NCI-H510A treated with DMSO at 0.1 percent for 48 hours (cell line): ENCODE measurements at regions not wholly inside any gene's neighbourhood (a gene's known extent, or its start where the extent isn't known, plus 50 kb on each side); places are given as distances from the start of the nearest gene placed in this dataset.
"Not testable (repeated sequence)": the region's sequence is repeated elsewhere in the genome, so short reads cannot be mapped to it uniquely, and the experiment has no call there.

Experiments
- DNase-seq: peaks from one replicate; lab custom pipeline; 2025; lab: John Stamatoyannopoulos, UW

DNA sequence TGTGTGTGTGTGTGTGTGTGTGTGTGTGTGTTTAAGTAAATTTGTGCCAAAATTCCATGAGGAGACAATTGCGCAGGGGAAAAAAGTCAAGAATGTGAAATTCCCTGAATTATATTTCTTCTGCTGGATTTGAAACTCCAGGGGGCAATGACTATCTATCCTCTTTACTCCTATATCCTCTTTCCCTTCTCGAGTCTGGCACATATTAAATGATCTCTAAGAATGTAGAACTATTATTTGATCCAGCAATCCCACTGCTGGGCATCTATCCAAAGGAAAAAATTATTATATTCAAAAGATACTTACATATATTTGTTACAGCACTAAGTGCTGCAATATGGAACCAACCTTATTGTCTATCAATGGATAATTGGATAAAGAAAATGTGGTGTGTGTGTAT, 350.1 kb upstream of the ADAMTS9 start:
- no peak for DNase-seq

- no peak for DNase-seq
Observed at GRCh38 chr3:65035246-65035645, 347.4 kb upstream of the ADAMTS9 start.

DNA sequence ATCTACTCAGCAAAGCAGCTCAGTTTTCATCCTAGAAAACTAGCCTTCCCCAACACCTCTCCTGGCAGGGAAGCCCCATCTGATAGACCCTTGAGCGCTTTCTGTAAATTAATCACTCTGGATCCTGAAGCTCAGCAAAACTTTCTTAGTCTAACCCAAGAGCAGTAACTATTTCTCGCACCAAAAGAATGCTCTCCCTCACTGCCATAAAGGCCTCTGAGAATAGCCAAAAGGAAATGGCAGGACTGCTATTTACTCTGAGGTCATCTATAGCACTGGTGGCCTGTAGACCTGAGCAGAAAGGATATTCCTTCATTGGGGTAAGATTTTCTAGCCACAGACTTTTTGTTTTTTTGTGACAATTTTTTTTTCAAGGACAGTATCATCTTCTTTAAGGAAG, 345.8 kb upstream of the ADAMTS9 start:
- DNase-seq: no peak

GRCh38 chr3:65030847-65031463, 343.2 kb upstream of the ADAMTS9 start:
- DNase-seq: no peak

DNA sequence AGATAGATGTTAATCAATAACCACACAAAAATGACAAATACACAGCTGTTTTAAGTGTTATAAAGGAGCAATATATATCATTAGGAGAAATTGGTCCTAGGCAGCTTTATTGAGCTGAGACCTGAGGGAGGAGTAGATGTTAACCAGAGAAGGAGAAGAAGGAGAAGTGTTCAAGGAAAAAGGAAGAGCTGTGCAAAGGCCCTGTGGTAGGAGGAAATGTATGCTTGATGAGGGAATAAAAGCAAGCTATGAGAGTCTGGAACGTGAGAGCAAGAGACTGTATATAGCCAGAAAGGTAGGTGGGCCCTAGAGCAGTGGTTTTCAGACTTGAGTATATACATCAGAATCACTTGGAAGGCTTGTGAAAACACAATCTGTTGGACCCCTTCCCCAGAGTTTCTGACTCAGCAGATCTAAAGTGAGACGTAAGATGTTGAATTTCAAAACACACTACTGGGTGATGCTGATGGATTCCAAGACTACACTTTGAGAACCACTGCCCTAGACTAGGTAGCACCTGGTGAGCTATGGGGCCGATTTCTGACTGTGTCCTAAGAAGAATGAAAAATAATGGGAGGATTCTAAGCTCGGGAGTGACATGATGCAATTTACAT, 342.3 kb upstream of the ADAMTS9 start:
- DNase-seq: no peak

DNA sequence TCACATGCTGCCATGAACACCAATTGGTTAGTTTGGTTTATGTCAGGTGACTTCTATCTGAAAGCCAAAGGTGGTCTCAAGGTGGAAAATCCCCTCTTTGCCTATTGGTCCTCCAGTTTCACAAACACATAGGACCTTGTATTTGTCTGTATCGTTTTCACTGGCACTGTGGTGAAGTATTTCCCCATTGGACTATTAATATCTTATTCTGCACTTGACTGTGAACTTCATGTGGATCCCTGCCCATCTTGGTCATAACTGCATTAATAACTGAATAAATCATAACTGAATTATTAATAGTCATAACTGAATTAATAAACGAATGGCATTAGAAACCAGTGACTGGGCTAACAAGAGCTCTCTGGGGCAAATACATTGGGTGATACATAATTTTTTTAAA, 341.3 kb upstream of the ADAMTS9 start:
- DNase-seq: no peak

DNA sequence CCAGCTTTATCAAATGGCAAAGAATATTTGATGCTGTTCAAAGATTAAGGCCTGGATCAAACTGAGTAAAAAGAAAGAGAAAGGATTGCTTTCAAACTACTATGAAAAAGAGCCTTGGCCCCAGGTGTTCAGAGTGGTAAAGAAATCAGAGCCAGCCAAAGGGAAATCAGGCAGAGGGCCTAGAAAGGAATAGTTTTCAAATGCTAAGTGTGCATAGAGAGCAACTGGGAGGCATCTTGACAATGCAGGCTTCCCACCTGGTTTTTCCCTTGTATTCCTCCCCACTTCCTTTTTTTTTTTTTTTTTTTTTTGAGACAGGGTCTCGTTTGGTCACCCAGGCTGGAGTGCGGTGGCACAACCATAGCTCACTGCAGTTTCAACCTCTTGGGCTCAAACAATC, 340.2 kb upstream of the ADAMTS9 start:
- DNase-seq: no peak

- no peak for DNase-seq
Observed at GRCh38 chr3:65027335-65027734, 339.5 kb upstream of the ADAMTS9 start.

GRCh38 chr3:65026151-65026550, 338.4 kb upstream of the ADAMTS9 start:
- DNase-seq: no peak

DNA sequence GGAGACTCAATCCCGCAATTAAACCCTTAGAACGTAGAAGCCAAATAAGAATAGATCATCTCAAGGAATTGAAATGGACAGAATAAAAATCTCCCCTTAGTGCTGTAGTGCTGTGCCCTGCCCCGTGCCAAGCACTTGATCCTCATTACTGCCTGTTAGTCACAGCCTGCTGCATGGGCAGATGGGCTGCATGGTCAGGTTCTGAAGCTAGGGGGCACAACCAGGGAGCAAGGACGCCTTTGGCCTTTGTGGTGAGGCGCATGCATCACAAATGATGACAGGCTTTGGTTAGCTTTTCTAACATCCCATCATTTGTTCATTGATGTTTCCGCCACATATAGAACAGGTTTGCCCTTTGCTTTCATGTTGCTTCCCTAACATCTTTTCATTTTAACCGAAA, 336.3 kb upstream of the ADAMTS9 start:
- DNase-seq: no peak

- no peak for DNase-seq
Observed at GRCh38 chr3:65020281-65021160, 332.7 kb upstream of the ADAMTS9 start.

GRCh38 chr3:65019443-65020055, 331.7 kb upstream of the ADAMTS9 start:
- DNase-seq: no peak

GRCh38 chr3:65018801-65019200, 331.0 kb upstream of the ADAMTS9 start:
- no peak for DNase-seq

DNA sequence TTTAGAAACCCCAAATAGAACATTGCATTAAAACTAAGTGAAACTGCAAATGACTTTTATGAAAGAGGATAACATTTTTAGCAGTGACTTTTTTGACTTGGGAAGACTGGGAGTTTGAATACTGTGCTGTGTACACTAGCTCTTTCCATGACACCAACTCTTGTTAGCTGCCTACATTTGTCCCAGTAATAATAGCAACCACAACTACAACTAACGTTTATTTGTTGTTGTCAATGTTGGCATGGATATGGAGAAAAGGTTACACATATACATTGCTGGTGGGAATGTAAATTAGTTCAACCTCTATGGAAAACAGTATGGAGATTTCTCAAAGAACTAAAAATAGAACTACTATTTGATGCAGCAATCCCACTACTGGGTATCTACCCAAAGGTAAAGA, 329.6 kb upstream of the ADAMTS9 start:
- DNase-seq: no peak

DNA sequence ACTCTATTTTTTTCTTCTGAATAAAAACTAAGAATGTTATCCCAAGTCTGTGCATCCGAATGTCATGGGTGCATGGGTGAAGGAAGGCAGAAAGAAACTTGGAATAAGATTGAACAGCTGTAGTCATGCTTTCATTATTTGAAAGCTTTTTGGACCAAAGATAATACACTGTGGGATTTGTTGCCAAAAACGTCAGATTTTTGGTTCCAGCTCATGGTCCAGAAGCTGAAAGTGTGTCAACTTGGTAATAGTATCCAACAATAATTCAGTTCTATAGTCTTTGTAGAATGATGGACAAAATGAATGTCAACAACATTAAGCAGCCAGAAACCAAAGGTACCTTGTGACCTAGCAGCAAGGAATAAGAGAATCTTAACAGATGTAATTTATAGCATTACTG, 327.9 kb upstream of the ADAMTS9 start:
- no peak for DNase-seq

DNA sequence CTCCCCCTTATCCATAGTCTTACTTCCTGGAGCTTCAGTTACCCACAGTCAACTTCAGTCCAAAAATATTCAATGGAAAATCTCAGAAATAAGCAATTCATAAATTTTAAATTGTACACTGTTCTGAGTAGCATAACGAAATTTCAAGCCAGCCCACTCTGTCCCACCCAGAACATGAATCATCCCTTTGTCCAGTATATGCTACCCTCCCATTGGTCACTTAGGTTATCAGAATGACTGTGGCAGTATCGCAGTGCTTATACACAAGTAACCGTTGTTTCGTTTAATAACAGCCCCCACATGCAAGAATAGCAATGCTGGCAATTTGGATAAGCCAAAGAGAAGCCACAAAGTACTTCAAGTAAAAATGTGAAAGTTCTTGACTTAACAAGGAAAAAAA, 325.3 kb upstream of the ADAMTS9 start:
- DNase-seq: no peak

DNA sequence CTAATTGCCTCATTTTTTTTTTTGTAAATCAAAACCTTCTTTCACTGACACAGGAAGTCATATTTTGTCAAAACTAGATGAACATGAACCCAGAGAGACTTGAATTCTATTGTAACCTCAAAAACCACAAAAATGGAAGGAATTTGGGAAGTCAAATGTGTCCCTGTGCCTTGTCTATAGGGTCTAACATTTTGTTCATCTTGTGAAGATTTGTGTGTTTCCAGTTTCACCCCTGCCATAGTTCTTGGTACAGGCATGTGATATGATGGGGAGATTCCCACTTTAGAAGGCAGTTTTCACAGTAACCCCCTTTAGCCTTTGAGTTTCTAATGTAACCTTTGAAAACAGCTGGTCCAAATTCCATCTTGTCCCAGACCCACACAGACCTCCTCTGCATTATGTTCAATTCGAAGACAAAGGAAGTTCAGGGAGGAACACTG, 318.5 kb upstream of the ADAMTS9 start:
- no peak for DNase-seq

DNA sequence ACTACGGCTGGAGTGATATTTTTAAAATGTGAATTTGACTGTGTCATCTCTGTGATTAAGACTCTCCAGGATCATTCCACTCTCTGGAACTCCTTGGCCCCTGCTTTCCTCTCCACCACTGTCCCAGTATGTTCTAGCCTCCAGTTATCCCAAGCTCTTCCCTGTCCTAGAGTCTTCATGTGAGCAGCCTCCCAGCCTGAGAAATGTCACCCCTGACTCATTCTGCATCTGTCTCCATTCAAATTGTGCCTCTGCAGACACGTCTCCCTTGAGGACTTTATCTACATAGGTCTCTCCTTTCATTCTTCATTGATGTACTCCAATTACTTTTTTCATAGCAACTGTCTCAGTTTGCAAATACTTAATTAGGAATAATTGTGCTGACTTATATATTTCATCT, 317.7 kb upstream of the ADAMTS9 start:
- no peak for DNase-seq

- no peak for DNase-seq
Observed at GRCh38 chr3:65004795-65005295, 317.0 kb upstream of the ADAMTS9 start.

DNA sequence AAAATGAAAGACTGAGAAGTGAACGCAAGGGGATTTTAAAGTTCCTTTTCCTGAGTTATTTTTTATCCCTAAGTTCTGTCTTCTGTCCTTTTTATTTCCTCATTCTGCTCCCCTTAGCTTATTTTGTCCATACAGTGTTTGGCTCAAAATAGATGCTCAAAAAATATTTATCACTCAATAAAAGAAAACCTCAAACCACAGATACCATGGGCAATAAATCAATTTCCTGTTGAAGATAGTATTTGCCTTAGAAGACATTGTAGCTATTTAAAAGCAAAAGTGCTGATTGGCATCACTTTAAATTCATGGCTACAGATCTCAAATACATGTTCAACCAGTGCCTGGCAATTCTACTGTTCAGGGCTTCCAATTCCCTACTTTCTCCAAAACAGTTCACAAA, 316.5 kb upstream of the ADAMTS9 start:
- no peak for DNase-seq

GRCh38 chr3:65001119-65001518, 313.3 kb upstream of the ADAMTS9 start:
- DNase-seq: not testable (repeated sequence)

GRCh38 chr3:64998317-64998716, 310.5 kb upstream of the ADAMTS9 start:
- no peak for DNase-seq
